ENCODE measurements at regions not wholly inside any gene's neighbourhood (a gene's known extent, or its start where the extent isn't known, plus 50 kb on each side); places are given as distances from the start of the nearest gene placed in this dataset.

GRCh38 chr5:103452089-103452488 lies 110.5 kb downstream of the NUDT12 start:
- no peak for TF ChIP-seq CTCF (conservative IDR thresholded peaks at IDR 0.05)
- no peak overlapping the region for H3K27ac ChIP-seq

GRCh38 chr5:103451261-103451660 lies 111.3 kb downstream of the NUDT12 start:
- H3K27ac ChIP-seq, result peak overlapping the region; percentile 38; the same call in 1 of the 2 replicates
- no peak for TF ChIP-seq CTCF (conservative IDR thresholded peaks at IDR 0.05)

- peak overlapping the region; percentile 38; the same call in 1 of the 2 replicates for H3K27ac ChIP-seq
- TF ChIP-seq CTCF (conservative IDR thresholded peaks at IDR 0.05), result no peak
Observed at GRCh38 chr5:103450333-103451061, 112.1 kb downstream of the NUDT12 start.

GRCh38 chr5:103446813-103447212 lies 115.8 kb downstream of the NUDT12 start:
- no peak for TF ChIP-seq CTCF (conservative IDR thresholded peaks at IDR 0.05)
- H3K27ac ChIP-seq, result peak overlapping the region; percentile 93

DNA sequence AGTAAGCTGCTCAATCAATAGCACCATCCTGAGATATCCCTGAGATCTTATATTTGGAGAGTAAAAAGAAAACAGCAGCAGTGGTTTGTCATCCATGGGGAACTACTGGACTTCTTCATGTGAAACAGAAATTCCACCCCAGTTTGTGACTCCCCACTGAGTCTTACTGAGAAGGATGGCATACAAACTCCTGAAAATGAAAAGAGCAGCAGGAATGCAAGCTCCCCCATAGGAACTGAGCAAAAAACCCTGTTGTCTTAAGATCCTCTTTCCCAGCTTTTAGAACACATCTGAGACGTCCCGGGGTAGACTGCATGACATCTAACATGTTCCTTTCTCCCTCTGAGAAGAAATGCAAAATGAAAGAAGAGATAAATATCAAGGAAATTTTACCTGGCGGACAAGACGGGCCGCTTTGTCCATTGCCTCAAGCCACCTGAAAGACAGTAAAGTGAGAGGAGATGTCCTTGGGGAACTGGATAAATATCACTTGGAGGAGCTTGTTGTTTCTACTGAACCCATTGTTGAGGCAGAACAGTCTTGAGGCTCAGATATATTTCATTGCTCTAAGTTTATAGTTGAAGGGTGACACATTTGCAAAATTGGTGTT lies 117.1 kb downstream of the NUDT12 start:
- H3K27ac ChIP-seq, result peak overlapping the region; percentile 93
- no peak for TF ChIP-seq CTCF (conservative IDR thresholded peaks at IDR 0.05)

DNA sequence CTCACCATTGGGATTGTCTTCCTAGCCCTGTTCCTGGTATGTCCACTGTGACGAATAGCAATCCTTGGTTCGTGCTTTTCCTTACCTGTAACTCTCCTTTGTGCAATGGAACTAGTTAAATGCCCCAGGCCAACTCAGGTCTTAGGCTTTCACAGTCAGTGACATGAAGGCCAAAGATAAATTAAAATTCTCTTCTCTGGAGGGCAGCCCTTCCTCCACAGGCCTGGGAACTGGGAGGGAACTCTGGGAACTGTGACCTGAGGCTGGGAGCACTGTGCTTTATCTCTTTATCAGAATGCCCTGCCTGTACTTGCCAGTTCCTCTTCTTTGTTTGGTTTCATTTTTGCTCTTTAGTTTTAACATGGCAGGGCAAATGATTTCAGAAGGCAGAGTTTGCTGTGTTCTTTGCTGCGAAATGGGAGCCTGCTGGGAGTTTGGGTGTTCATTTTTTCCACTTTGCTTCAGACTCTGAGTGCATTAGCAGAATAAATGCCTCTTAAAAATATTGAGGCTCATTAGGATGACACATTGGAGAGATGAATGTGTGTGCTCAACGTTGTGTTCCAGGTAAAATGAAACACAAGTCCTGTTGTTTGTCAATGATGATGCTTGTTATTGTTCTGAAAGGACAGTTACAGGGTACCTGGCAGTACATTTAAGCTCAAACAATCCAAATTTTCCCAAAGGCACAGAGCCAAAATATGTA lies 118.1 kb downstream of the NUDT12 start:
- peak overlapping the region; percentile 93 for H3K27ac ChIP-seq
- no peak for TF ChIP-seq CTCF (conservative IDR thresholded peaks at IDR 0.05)

GRCh38 chr5:103442750-103443149 lies 119.8 kb downstream of the NUDT12 start:
- TF ChIP-seq CTCF (conservative IDR thresholded peaks at IDR 0.05), result no peak
- H3K27ac ChIP-seq, result peak overlapping the region; percentile 93; the same call in 1 of the 2 replicates
